SJSA1 (cell line): ENCODE measurements at regions not wholly inside any gene's neighbourhood (a gene's known extent, or its start where the extent isn't known, plus 50 kb on each side); places are given as distances from the start of the nearest gene placed in this dataset.

ENCODE experiments used
- DNase-seq, 2 experiments: peaks; one replicate each; pipeline ENCODE4 v3.0.0-alpha.2; 2015 to 2020; ENCODE audit warnings: low spot score in 2 of 2, low read depth in 1 of 2
- H3K27ac ChIP-seq: fragments of 250-450 bp; sonication (Bioruptor Pico); 2 replicates; pipeline ENCODE4 v1.5.1; 2020; ENCODE audit warnings: mild to moderate bottlenecking, moderate library complexity
- H3K27me3 ChIP-seq: fragments of 250-450 bp; sonication (Bioruptor Pico); replicated peaks from 2 replicates; pipeline ENCODE4 v1.5.1; 2020; ENCODE audit warnings: mild to moderate bottlenecking, moderate library complexity
- H3K36me3 ChIP-seq: fragments of 250-450 bp; sonication (Bioruptor Pico); 2 replicates; pipeline ENCODE4 v1.5.1; 2020; ENCODE audit warnings: mild to moderate bottlenecking
- H3K4me1 ChIP-seq: fragments of 250-450 bp; sonication (Bioruptor Pico); replicated peaks from 2 replicates; pipeline ENCODE4 v1.6.1; 2021; ENCODE audit warnings: mild to moderate bottlenecking
- H3K4me3 ChIP-seq: fragments of 250-450 bp; sonication (Bioruptor Pico); 2 replicates; pipeline ENCODE4 v1.5.1; 2020; ENCODE audit warnings: mild to moderate bottlenecking
- H3K9me3 ChIP-seq: fragments of 250-450 bp; sonication (Bioruptor Pico); replicated peaks from 2 replicates; pipeline ENCODE4 v1.5.1; 2020; ENCODE audit warnings: mild to moderate bottlenecking

DNA sequence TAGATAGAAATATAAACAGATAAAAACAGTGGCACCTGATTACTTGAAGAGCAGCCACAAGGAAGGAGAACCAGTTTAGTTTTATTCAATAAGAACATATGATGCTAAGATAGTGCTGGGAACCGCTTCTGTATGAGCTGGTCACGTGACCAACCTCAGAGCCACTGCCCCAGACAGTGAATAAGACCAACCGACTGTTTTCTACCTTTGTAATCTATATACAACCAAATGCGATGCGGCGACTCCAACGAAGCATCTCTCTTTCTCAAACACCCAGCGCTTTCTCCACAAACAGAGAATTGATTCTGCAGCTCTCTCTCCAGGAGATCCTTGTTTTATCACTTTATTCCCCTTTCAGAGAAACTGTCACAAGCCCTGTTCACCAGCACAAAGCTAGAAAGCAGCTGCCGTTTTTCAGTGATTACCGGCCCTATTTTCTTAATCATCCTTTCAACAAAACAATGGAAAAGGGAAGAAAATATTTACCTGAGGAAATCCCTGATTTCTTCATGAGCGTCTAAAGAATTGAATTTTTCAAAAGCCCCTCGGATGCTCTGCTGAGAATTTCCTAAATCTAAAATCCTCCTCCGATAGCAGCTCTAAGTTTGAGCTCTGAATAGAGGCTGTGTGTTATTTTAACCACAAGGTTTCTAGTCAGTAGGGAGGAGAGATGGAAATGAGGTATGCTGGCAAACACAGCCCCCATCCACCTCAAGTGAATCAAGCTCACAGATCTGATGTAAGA lies 55.7 kb upstream of the JCAD start:
- Histone ChIP-seq H3K27ac (no peak overlapping the region), H3K36me3 (no peaks in the 10 kb centered on the region), H3K4me3 (no peak overlapping the region), H3K4me1 (peaks cover 14% of the 10 kb centered on the region), H3K9me3 (no peaks in the 10 kb centered on the region), H3K27me3 (no peaks in the 10 kb centered on the region)
- DNase-seq: no peak

DNA sequence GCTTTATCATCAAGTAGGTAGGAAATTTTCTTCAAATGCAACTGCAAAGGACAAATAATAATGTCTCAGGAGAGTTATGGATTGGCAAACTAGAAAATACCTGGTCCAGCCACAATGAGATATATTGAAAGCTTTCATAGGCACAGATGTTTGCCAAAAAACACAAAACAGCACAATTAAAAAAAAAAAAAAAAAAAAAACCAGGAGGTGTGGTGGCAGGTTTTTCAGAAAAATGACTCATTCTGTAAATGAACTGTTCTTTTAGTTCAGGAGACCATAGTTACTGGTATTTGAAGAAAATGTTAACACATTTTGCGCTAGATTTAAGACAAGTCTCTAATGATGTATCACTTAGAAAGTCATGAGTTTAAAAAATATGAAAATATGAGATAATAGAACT lies 55.0 kb upstream of the JCAD start:
- H3K4me1 ChIP-seq: peaks cover 14% of the 10 kb centered on the region
- no peak overlapping the region for H3K4me3 ChIP-seq
- H3K27ac ChIP-seq: no peak overlapping the region
- no peaks in the 10 kb centered on the region for H3K9me3 ChIP-seq
- no peaks in the 10 kb centered on the region for H3K27me3 ChIP-seq
- no peaks in the 10 kb centered on the region for H3K36me3 ChIP-seq
- DNase-seq: no peak

DNA sequence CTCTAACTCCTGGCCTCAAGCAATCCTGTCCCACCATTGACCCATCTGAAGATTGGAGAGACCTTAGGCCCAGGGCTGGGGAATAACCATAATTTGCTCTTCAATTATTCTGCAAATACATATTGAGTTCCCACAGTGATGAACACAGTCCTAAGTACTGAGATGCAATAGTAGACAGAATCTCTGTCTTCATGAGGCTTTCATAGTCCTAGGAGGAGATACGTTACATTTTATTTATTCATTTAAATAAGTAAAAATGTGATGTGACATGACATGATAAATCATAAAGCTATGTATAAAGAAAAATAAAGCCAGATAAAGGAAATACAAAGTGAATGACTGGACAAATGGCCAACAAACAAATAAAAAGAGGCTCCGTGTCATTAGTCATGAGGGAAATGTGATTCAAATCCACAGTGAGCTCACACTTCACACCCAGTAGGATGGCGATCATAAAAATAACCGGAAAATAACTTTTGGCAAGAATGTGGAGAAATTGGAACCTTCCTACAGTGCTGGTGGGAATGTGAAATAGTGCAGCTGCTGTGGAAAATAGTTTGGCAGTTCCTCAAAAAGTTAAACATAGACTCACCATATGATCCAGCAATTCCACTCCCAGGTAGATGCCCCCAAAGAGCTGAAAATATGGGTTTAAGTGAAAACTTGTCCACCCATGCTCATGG lies 52.1 kb upstream of the JCAD start:
- Histone ChIP-seq H3K27ac (peak overlapping the region; percentile 35), H3K4me3 (no peak overlapping the region), H3K9me3 (no peaks in the 10 kb centered on the region), H3K4me1 (peaks cover 14% of the 10 kb centered on the region), H3K27me3 (no peaks in the 10 kb centered on the region), H3K36me3 (no peaks in the 10 kb centered on the region)
- DNase-seq: peak in 1 of 2 experiments; percentile 53
